Activated naive CD4-positive, alpha-beta T cell treated with anti-CD3 and anti-CD28 coated beads, Interleukin-2, amount 10 ng/mL, durations not matched to agents 7 days and 5 days (primary cell): ENCODE measurements at regions not wholly inside any gene's neighbourhood (a gene's known extent, or its start where the extent isn't known, plus 50 kb on each side); places are given as distances from the start of the nearest gene placed in this dataset.

Experiments used
- CTCF ChIA-PET: fragments of 350-600 bp; sonication (Branson Sonifier 250); formaldehyde crosslinking; loops from one replicate; lab custom pipeline; 2021; ENCODE audit warnings: antibody characterized with exemption; lab: Charles Lee
- DNase-seq: peaks from one replicate; pipeline ENCODE4 v3.0.0-alpha.2; 2020
- H3K27ac Mint-ChIP-seq: one replicate; pipeline ENCODE4 v1.8.0; 2021; ENCODE audit warnings: mild to moderate bottlenecking, moderate library complexity, mixed read lengths
- H3K27me3 Mint-ChIP-seq: one replicate; pipeline ENCODE4 v1.8.0; 2021; ENCODE audit warnings: mild to moderate bottlenecking, mixed read lengths
- H3K36me3 Mint-ChIP-seq: one replicate; pipeline ENCODE4 v1.8.0; 2021; ENCODE audit warnings: mixed read lengths
- H3K4me1 Mint-ChIP-seq: one replicate; pipeline ENCODE4 v1.8.0; 2021; ENCODE audit warnings: mixed read lengths
- H3K4me3 Mint-ChIP-seq: one replicate; pipeline ENCODE4 v1.8.0; 2021; ENCODE audit warnings: mild to moderate bottlenecking, moderate library complexity, mixed read lengths
- H3K9me3 Mint-ChIP-seq: one replicate; pipeline ENCODE4 v1.8.0; 2021; ENCODE audit warnings: mixed read lengths

DNA sequence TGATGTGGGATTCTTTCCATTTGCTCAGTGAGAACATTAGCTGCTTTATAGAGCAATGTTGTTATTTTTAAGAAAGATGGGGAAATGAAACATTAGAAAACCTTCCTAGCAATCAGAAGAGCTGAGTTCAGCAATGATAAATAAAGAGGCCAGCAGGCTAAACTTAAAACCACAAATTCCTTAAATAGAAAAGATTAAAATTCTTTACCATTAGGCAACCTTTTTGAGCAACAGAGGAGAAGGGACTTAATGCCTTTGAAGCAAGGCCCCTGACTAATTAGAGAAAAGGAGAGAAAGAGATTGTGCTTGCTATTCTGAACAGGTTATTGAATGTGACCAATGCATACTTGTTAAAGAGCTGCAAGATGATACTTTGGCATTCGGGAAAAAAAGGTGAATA lies 160.8 kb upstream of the LMO3 start:
- H3K4me3 Mint-ChIP-seq: no peak overlapping the region
- no peaks in the 10 kb centered on the region for H3K27me3 Mint-ChIP-seq
- CTCF ChIA-PET: no interaction called here
- no peak overlapping the region for H3K27ac Mint-ChIP-seq
- H3K9me3 Mint-ChIP-seq: peaks cover 18% of the 10 kb centered on the region
- no peaks in the 10 kb centered on the region for H3K36me3 Mint-ChIP-seq
- H3K4me1 Mint-ChIP-seq: no peaks in the 10 kb centered on the region
- no peak for DNase-seq

DNA sequence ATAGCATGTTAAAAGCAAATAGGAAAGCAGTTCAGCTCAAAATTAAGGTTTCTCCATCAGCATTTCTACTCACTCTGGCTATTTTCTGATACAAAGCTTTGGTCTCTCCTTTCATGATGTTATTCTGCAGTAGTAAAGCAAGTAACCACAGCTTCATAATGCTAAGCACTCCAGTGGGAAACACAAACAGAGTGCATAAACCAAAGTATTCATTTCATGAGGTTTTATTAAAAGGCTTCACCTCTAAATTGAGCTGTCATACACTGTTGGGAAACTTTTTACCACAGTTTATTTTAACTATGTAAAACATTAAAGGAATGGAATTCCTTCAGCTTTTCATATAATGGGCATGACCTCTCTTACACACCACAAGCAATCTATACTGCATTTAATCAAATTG lies 157.9 kb upstream of the LMO3 start:
- H3K27me3 Mint-ChIP-seq: no peaks in the 10 kb centered on the region
- DNase-seq: no peak
- no peaks in the 10 kb centered on the region for H3K4me1 Mint-ChIP-seq
- CTCF ChIA-PET: no interaction called here
- H3K9me3 Mint-ChIP-seq: peaks cover 1% of the 10 kb centered on the region
- no peaks in the 10 kb centered on the region for H3K36me3 Mint-ChIP-seq
- H3K27ac Mint-ChIP-seq: no peak overlapping the region
- H3K4me3 Mint-ChIP-seq: no peak overlapping the region

- Mint-ChIP-seq H3K4me1 (no peaks in the 10 kb centered on the region), H3K27me3 (no peaks in the 10 kb centered on the region), H3K4me3 (no peak overlapping the region), H3K36me3 (no peaks in the 10 kb centered on the region), H3K9me3 (peaks cover 4% of the 10 kb centered on the region), H3K27ac (no peak overlapping the region)
- no peak for DNase-seq
- CTCF ChIA-PET: no interaction called here
These were observed 151.0 kb upstream of the LMO3 start for GRCh38 chr12:16756833-16757555.

DNA sequence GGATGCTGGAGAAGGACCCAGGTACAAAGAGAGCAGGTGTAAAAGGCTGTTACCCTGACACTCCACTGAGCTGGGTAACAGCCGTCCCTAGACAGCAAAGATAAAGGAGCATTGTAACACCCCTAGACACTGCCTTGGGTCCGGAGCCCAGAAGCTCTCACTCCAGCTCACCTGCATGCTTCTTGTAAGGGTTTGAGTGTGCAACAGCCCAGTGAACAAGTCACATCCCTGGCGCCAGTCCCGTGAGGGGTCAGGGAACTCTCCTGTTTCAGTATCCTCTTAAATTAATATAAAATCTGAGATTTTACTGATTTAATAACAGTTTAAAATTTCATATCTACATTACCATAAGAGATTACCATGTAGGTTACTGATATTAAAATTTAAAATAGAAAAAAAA lies 124.8 kb upstream of the LMO3 start:
- DNase-seq: no peak
- Mint-ChIP-seq H3K27me3 (no peaks in the 10 kb centered on the region), H3K9me3 (peaks cover 12% of the 10 kb centered on the region), H3K36me3 (no peaks in the 10 kb centered on the region), H3K4me3 (no peak overlapping the region), H3K27ac (no peak overlapping the region), H3K4me1 (no peaks in the 10 kb centered on the region)
- CTCF ChIA-PET: no interaction called here

DNA sequence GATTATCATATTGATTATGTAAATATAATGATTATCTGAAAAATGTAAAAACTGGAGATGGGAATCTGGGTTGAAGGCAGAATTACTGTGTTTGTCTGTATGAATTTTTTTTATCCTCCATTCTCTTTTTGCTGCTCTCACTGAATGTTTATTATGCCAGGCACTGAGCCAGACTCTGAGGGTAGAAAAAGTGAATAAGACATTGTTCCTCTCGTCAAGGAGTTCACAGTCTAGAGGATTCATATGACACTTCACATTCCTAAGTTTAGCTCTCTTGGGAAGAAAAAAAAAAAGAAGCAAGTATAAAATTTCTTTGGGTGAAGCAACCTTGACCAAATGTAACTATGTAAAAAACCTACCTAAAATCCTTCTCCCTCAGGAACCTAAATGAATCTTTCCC lies 120.9 kb upstream of the LMO3 start:
- CTCF ChIA-PET: no interaction called here
- H3K27ac Mint-ChIP-seq: no peak overlapping the region

DNA sequence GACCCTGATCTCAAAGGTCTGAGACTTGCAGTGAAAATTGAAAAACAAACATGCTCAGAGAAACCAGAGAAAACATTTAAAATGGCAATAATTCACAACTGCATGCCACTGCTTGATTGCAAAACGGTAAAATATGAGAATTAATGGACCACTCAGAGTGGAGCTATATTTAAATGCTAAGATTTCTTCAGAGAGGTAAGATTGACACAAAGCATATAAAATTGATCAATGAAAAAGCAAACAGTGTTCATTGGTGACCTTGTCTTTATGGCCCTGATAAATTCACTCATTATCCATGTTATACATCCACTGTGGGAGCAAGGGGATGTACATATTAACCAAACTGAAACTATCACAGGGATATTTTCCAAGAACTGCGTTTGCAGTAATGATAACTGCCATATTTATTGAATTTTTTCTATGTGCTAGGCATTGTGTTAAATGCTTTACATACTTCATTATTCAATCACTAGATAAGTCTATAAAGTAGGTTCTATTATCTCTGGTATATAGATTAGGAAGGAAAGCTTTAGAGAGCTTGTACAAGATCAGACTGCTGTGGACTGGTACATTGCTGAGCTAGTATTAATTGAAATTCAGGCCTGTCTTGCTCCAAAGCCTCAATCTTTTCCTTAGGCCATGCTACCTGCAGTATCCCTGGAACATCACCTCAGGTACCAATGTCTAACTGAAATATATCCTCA lies 113.9 kb upstream of the LMO3 start:
- H3K36me3 Mint-ChIP-seq: no peaks in the 10 kb centered on the region
- H3K4me1 Mint-ChIP-seq: no peaks in the 10 kb centered on the region
- H3K9me3 Mint-ChIP-seq: peaks cover 3% of the 10 kb centered on the region
- no peak overlapping the region for H3K27ac Mint-ChIP-seq
- CTCF ChIA-PET: no interaction called here
- DNase-seq: no peak
- no peak overlapping the region for H3K4me3 Mint-ChIP-seq
- no peaks in the 10 kb centered on the region for H3K27me3 Mint-ChIP-seq

More for the DNA sequence above, 120.9 kb upstream of the LMO3 start:
- H3K4me1 Mint-ChIP-seq: no peaks in the 10 kb centered on the region
- H3K27me3 Mint-ChIP-seq: no peaks in the 10 kb centered on the region
- H3K36me3 Mint-ChIP-seq: no peaks in the 10 kb centered on the region
- no peak overlapping the region for H3K4me3 Mint-ChIP-seq
- no peak for DNase-seq
- H3K9me3 Mint-ChIP-seq: peaks cover 9% of the 10 kb centered on the region

DNA sequence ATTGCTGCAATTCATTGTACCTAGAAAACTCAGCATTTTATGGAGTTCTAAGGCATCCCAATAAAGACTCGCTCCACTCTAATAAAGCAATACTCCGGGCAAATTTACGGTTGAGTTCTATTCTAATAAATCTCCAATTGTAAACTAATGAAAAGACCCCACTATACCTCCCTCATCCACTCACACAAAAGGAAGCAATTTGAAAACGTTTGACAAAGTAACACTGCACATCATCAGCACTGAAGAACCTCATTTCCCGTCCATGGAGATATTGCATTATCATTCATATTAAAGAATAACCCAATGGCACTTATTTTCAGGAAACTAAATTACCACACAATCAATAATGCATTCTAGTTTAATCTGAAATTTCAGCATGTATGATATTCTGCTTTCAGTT lies 111.0 kb upstream of the LMO3 start:
- Mint-ChIP-seq H3K9me3 (peaks cover 11% of the 10 kb centered on the region), H3K27me3 (no peaks in the 10 kb centered on the region), H3K27ac (no peak overlapping the region), H3K4me1 (no peaks in the 10 kb centered on the region), H3K36me3 (no peaks in the 10 kb centered on the region), H3K4me3 (no peak overlapping the region)
- DNase-seq: no peak
- CTCF ChIA-PET: no interaction called here

DNA sequence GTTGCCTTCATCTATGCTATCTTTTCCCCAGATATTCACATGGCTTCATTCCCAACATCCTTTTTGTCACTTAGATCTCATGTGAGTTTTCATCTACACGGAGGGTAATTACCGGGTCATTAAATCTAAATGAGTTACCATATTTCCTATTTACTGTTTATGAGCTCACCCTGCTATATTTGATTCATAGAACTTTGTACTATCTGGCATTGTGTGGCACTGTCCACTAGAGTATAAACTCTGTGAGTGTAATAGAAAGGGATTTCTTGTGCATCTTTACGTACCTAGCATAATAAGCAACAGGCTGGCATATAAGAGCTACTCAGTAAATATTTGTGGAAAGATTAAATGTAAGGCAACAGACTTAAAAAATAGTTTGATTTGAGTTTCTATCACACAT lies 86.1 kb upstream of the LMO3 start:
- CTCF ChIA-PET: interaction anchor here (0.6 kb wide), 1 partner anchor 105 kb away, joined by 3 read pairs; no protein-coding TSS in a partner anchor
- Mint-ChIP-seq H3K4me1 (no peaks in the 10 kb centered on the region), H3K9me3 (peaks cover 8% of the 10 kb centered on the region), H3K27me3 (no peaks in the 10 kb centered on the region), H3K36me3 (no peaks in the 10 kb centered on the region), H3K27ac (no peak overlapping the region), H3K4me3 (no peak overlapping the region)
- DNase-seq: no peak

GRCh38 chr12:16691624-16692023 lies 85.7 kb upstream of the LMO3 start:
- peaks cover 8% of the 10 kb centered on the region for H3K9me3 Mint-ChIP-seq
- H3K4me3 Mint-ChIP-seq: no peak overlapping the region
- no peak for DNase-seq
- CTCF ChIA-PET: no interaction called here
- H3K27ac Mint-ChIP-seq: no peak overlapping the region
- no peaks in the 10 kb centered on the region for H3K36me3 Mint-ChIP-seq
- H3K4me1 Mint-ChIP-seq: no peaks in the 10 kb centered on the region
- no peaks in the 10 kb centered on the region for H3K27me3 Mint-ChIP-seq

DNA sequence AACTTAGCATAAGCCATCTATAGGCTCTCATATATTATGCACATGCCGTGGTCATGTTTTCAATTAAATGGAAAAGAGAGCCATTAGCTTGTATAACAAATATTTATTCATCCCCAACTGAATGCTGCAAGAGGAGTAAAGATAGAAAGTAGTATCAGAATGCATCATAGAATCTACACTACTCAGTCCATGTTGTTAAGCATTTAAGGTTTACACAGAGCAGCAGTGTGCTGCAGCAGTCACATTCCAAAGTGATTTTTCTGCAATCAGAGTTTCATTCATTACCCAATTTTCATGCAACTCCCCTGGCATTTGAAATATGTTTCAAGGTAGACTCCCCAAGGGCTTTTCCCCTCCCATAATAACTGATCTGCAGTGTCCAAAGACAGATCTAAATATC lies 82.2 kb upstream of the LMO3 start:
- H3K27me3 Mint-ChIP-seq: no peaks in the 10 kb centered on the region

GRCh38 chr12:16685107-16685506 lies 79.1 kb upstream of the LMO3 start:
- CTCF ChIA-PET: no interaction called here
- Mint-ChIP-seq H3K27me3 (no peaks in the 10 kb centered on the region), H3K27ac (no peak overlapping the region), H3K4me3 (no peak overlapping the region), H3K36me3 (no peaks in the 10 kb centered on the region), H3K9me3 (peaks cover 14% of the 10 kb centered on the region), H3K4me1 (no peaks in the 10 kb centered on the region)
- no peak for DNase-seq

More for the DNA sequence above, 82.2 kb upstream of the LMO3 start:
- Mint-ChIP-seq H3K36me3 (no peaks in the 10 kb centered on the region), H3K9me3 (peaks cover 17% of the 10 kb centered on the region), H3K4me3 (no peak overlapping the region), H3K27ac (no peak overlapping the region), H3K4me1 (no peaks in the 10 kb centered on the region)
- CTCF ChIA-PET: no interaction called here
- DNase-seq: no peak

DNA sequence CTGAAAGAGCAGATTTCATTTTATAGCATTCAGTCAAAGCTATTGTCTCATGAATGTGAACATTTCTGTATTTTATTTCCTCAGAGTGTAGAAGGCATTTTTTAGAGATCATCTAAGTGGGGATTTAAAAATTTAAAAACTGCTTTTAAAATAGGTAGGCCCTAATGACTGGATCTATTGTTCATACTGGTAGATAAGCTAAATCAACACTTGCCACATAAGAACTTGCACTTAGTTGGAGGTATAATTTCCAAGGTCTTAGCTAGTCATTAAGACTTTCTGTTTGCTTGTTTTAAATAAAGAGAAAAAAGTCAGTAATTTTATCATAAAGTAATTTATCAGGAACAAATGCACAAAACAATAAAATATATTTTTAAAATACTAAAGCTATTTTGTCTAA lies 75.2 kb upstream of the LMO3 start:
- Mint-ChIP-seq H3K4me3 (no peak overlapping the region), H3K27ac (no peak overlapping the region), H3K4me1 (no peaks in the 10 kb centered on the region), H3K36me3 (no peaks in the 10 kb centered on the region), H3K9me3 (peaks cover 14% of the 10 kb centered on the region), H3K27me3 (no peaks in the 10 kb centered on the region)
- CTCF ChIA-PET: no interaction called here
- DNase-seq: no peak

GRCh38 chr12:16675438-16675837 lies 69.5 kb upstream of the LMO3 start:
- no peak overlapping the region for H3K27ac Mint-ChIP-seq
- CTCF ChIA-PET: no interaction called here
- H3K36me3 Mint-ChIP-seq: no peaks in the 10 kb centered on the region
- no peak for DNase-seq
- H3K4me3 Mint-ChIP-seq: no peak overlapping the region
- no peaks in the 10 kb centered on the region for H3K27me3 Mint-ChIP-seq
- H3K9me3 Mint-ChIP-seq: peaks cover 3% of the 10 kb centered on the region
- H3K4me1 Mint-ChIP-seq: no peaks in the 10 kb centered on the region

GRCh38 chr12:16674885-16675284 lies 68.9 kb upstream of the LMO3 start:
- Mint-ChIP-seq H3K4me1 (no peaks in the 10 kb centered on the region), H3K4me3 (no peak overlapping the region), H3K36me3 (no peaks in the 10 kb centered on the region), H3K27me3 (no peaks in the 10 kb centered on the region), H3K9me3 (peaks cover 3% of the 10 kb centered on the region), H3K27ac (no peak overlapping the region)
- CTCF ChIA-PET: no interaction called here
- DNase-seq: no peak

DNA sequence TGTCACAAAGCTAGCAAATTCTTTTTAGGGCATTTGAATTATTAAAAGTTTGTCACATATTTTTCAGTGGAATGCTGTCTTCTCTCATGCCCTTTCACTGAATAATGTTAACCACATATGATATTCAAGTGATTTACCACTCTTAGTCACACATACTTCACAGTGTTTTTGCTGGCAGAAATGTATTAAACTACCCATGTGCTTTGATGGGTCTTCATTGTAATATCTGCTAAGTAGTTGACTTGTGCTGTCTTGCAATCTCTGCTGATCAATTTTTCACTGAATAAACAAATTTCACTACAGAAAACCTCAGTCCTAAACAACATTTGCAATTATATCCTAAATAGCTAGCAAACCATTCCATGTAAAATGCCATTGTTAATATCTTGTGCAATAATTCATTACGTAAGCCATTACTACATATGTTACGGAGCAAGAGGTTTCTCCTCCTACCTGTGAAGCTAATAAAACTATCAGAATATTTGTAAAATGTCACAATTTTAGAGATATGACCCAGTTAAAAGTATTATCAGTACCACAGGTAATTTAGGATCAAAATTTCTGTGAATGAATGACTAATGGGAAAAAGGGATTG lies 64.6 kb upstream of the LMO3 start:
- DNase-seq: no peak
- Mint-ChIP-seq H3K9me3 (peaks cover 2% of the 10 kb centered on the region), H3K4me3 (no peak overlapping the region), H3K36me3 (no peaks in the 10 kb centered on the region), H3K4me1 (no peaks in the 10 kb centered on the region), H3K27me3 (no peaks in the 10 kb centered on the region), H3K27ac (no peak overlapping the region)
- CTCF ChIA-PET: no interaction called here
